ENCODE measurements at regions not wholly inside any gene's neighbourhood (a gene's known extent, or its start where the extent isn't known, plus 50 kb on each side); places are given as distances from the start of the nearest gene placed in this dataset.

- POLR2A ChIA-PET, result no interaction called here
- Histone ChIP-seq H3K4me3 (ENCODE audit: low read depth, low read length) (no peak overlapping the region), H3K27me3 (replicated peaks; ENCODE audit: control insufficient read depth, insufficient read depth, low read length) (no peaks in the 10 kb centered on the region), H3K4me1 (peaks cover 18% of the 10 kb centered on the region), H3K36me3 (ENCODE audit: control insufficient read depth, insufficient read depth, low read length) (no peaks in the 10 kb centered on the region), H3K9me3 (no peaks in the 10 kb centered on the region)
- BruUV-seq (replicated peaks), result no TSS peak
- CTCF ChIA-PET, result no interaction called here
- H3K4me1 Mint-ChIP-seq (ENCODE audit: low read depth, unreplicated experiment), result peaks cover 29% of the 10 kb centered on the region
- no peak overlapping the region for H3K27ac Mint-ChIP-seq (ENCODE audit: unreplicated experiment)
- H3K27me3 Mint-ChIP-seq (ENCODE audit: insufficient read depth, unreplicated experiment), result no peaks in the 10 kb centered on the region
- no peak for TF ChIP-seq CTCF (IDR thresholded peaks at IDR 0.05; ENCODE audit: insufficient read depth in 1 of 2, low read depth in 1 of 2, low read length in 1 of 2, severe bottlenecking in 1 of 2, unreplicated experiment in 1 of 2)
- H3K9me3 Mint-ChIP-seq (ENCODE audit: unreplicated experiment), result peaks cover 18% of the 10 kb centered on the region
- H3K4me3 Mint-ChIP-seq (ENCODE audit: unreplicated experiment), result no peak overlapping the region
- no peak for DNase-seq
- peaks cover 8% of the 10 kb centered on the region for H3K36me3 Mint-ChIP-seq (ENCODE audit: insufficient read depth, unreplicated experiment)
- intact Hi-C loops (cut with micrococcal nuclease; ENCODE audit: unreplicated experiment), result no loop called here
These were observed 177.9 kb upstream of the DPH6 start for GRCh38 chr15:35723852-35724251.

GRCh38 chr15:35724626-35725025 lies 178.7 kb upstream of the DPH6 start:
- Mint-ChIP-seq H3K4me3 (ENCODE audit: unreplicated experiment) (no peak overlapping the region), H3K27ac (ENCODE audit: unreplicated experiment) (no peak overlapping the region), H3K9me3 (ENCODE audit: unreplicated experiment) (peaks cover 10% of the 10 kb centered on the region), H3K36me3 (ENCODE audit: insufficient read depth, unreplicated experiment) (peaks cover 8% of the 10 kb centered on the region), H3K4me1 (ENCODE audit: low read depth, unreplicated experiment) (peaks cover 35% of the 10 kb centered on the region), H3K27me3 (ENCODE audit: insufficient read depth, unreplicated experiment) (no peaks in the 10 kb centered on the region)
- BruUV-seq (replicated peaks), result no TSS peak
- Histone ChIP-seq H3K9me3 (no peaks in the 10 kb centered on the region), H3K36me3 (ENCODE audit: control insufficient read depth, insufficient read depth, low read length) (no peaks in the 10 kb centered on the region), H3K4me1 (peaks cover 24% of the 10 kb centered on the region), H3K27me3 (replicated peaks; ENCODE audit: control insufficient read depth, insufficient read depth, low read length) (no peaks in the 10 kb centered on the region), H3K4me3 (ENCODE audit: low read depth, low read length) (no peak overlapping the region)
- TF ChIP-seq CTCF (IDR thresholded peaks at IDR 0.05; ENCODE audit: insufficient read depth in 1 of 2, low read depth in 1 of 2, low read length in 1 of 2, severe bottlenecking in 1 of 2, unreplicated experiment in 1 of 2), result no peak
- POLR2A ChIA-PET, result no interaction called here
- CTCF ChIA-PET, result no interaction called here
- intact Hi-C loops (cut with micrococcal nuclease; ENCODE audit: unreplicated experiment), result no loop called here
- DNase-seq, result no peak

- no peaks in the 10 kb centered on the region for H3K36me3 ChIP-seq (ENCODE audit: control insufficient read depth, insufficient read depth, low read length)
- H3K27me3 Mint-ChIP-seq (ENCODE audit: insufficient read depth, unreplicated experiment), result no peaks in the 10 kb centered on the region
- no peak overlapping the region for H3K27ac Mint-ChIP-seq (ENCODE audit: unreplicated experiment)
- H3K4me1 ChIP-seq, result peaks cover 18% of the 10 kb centered on the region
- peaks cover 10% of the 10 kb centered on the region for H3K9me3 Mint-ChIP-seq (ENCODE audit: unreplicated experiment)
- CTCF ChIA-PET, result no interaction called here
- BruUV-seq (replicated peaks), result no TSS peak
- intact Hi-C loops (cut with micrococcal nuclease; ENCODE audit: unreplicated experiment), result no loop called here
- H3K4me1 Mint-ChIP-seq (ENCODE audit: low read depth, unreplicated experiment), result peaks cover 28% of the 10 kb centered on the region
- H3K4me3 Mint-ChIP-seq (ENCODE audit: unreplicated experiment), result no peak overlapping the region
- TF ChIP-seq CTCF (IDR thresholded peaks at IDR 0.05; ENCODE audit: insufficient read depth in 1 of 2, low read depth in 1 of 2, low read length in 1 of 2, severe bottlenecking in 1 of 2, unreplicated experiment in 1 of 2), result no peak
- H3K27me3 ChIP-seq (replicated peaks; ENCODE audit: control insufficient read depth, insufficient read depth, low read length), result no peaks in the 10 kb centered on the region
- H3K36me3 Mint-ChIP-seq (ENCODE audit: insufficient read depth, unreplicated experiment), result peaks cover 5% of the 10 kb centered on the region
- POLR2A ChIA-PET, result no interaction called here
- no peak for DNase-seq
- H3K4me3 ChIP-seq (ENCODE audit: low read depth, low read length), result no peak overlapping the region
- H3K9me3 ChIP-seq, result no peaks in the 10 kb centered on the region
These were observed 179.4 kb upstream of the DPH6 start for GRCh38 chr15:35725353-35725752.

Measured in Caco-2 (cell line).